Upper lobe of left lung (tissue), 4 donors: ENCODE measurements at regions not wholly inside any gene's neighbourhood (a gene's known extent, or its start where the extent isn't known, plus 50 kb on each side); places are given as distances from the start of the nearest gene placed in this dataset.

ENCODE experiments used
- EP300 ChIP-seq, 4 donors: sonication (generic); formaldehyde crosslinking; IDR thresholded peaks; one replicate each; pipeline ENCODE4 v1.5.1; 2017; ENCODE audit warnings: antibody characterized with exemption in 4 of 4, control low read depth in 2 of 4
- POLR2A ChIP-seq, 4 donors: fragments of 450-650 bp; IDR thresholded peaks; one replicate each; pipeline ENCODE4 v1.5.1; 2016 to 2017; ENCODE audit warnings: antibody characterized with exemption in 4 of 4, mild to moderate bottlenecking in 2 of 4
- POLR2AphosphoS5 ChIP-seq, 2 donors: sonication (generic); formaldehyde crosslinking; IDR thresholded peaks; one replicate each; pipeline ENCODE4 v1.5.1; 2017; ENCODE audit warnings: antibody characterized with exemption in 2 of 2
- TF ChIP-seq, protein P1 (sequence below), 6 experiments: fragments of 450-650 bp in 4 of 6; fragments of 200-600 bp in 2 of 6; sonication (generic) in 2 of 6; IDR thresholded peaks; one replicate each; pipeline ENCODE4 v1.5.1; 2016 to 2019; ENCODE audit warnings: antibody characterized with exemption in 6 of 6

DNA sequence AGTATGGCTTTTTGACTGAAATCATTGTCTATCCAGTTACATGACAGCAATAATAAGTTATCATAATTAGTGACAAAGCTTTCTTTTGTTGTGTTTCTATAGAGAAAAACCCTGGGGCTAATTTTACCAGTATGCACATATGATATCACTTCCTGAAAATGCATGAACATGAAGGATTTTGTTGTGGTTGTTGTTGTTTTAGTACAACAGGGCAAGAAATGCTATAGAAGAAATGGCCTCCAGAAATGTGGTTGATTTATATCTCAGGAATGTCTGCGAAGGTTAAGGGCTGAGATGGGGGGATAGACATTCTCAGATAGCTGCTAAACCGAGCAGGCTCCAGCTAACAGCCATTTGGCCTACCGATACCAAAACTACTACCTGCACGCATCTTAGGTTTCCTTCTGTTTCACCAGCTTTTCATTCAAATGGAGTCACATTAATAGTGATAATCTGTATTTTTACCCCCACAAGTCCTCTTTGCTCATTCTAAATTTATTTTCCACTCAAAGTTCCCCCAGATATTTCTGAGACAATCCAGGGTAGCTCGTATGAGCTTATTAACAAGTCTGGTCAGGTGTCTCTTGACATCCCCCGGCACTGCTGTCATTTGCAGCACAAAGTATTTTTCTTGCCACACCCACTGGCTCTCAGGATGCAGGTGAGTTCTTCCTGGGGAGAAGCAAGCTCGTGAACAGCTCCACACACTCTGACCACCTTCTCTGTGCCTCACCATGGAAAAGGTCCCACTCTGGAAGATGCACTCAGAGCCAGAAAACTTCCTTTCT lies 232.4 kb upstream of the GAS1 start:
- TF ChIP-seq, protein P1, sequence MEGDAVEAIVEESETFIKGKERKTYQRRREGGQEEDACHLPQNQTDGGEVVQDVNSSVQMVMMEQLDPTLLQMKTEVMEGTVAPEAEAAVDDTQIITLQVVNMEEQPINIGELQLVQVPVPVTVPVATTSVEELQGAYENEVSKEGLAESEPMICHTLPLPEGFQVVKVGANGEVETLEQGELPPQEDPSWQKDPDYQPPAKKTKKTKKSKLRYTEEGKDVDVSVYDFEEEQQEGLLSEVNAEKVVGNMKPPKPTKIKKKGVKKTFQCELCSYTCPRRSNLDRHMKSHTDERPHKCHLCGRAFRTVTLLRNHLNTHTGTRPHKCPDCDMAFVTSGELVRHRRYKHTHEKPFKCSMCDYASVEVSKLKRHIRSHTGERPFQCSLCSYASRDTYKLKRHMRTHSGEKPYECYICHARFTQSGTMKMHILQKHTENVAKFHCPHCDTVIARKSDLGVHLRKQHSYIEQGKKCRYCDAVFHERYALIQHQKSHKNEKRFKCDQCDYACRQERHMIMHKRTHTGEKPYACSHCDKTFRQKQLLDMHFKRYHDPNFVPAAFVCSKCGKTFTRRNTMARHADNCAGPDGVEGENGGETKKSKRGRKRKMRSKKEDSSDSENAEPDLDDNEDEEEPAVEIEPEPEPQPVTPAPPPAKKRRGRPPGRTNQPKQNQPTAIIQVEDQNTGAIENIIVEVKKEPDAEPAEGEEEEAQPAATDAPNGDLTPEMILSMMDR (IDR thresholded peaks at IDR 0.05) = no peak
- no peak for TF ChIP-seq EP300 (IDR thresholded peaks at IDR 0.05)
- TF ChIP-seq POLR2AphosphoS5 (IDR thresholded peaks at IDR 0.05) = no peak
- TF ChIP-seq POLR2A (IDR thresholded peaks at IDR 0.05) = no peak
